ENCODE measurements at regions not wholly inside any gene's neighbourhood (a gene's known extent, or its start where the extent isn't known, plus 50 kb on each side); places are given as distances from the start of the nearest gene placed in this dataset.

DNA sequence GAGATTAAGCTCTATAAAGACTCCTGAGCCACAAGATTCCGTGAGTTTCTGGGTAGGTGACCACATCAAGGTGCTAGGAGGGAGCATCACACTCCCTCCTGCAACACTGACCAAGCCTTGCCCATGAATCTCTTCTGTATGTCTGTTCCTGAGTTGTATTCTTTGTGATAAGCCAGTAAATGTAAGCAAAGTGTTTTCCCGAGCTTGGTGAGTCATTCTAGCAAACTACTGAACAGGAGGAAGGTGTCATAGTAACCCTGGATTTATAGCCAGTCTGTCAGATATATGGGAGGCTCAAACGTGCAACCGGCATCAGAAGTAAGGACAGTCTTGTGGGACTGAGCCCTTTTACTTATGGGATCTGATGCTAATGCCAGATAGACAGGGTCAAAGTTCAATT is 346.1 kb upstream of the KYNU start:
- no peak for TF ChIP-seq POLR2A (IDR thresholded peaks at IDR 0.05; ENCODE audit: low read depth, low read length)
- no peak for TF ChIP-seq POLR2AphosphoS5 (IDR thresholded peaks at IDR 0.05; ENCODE audit: insufficient read depth, low read depth, low read length)
- no peak for TF ChIP-seq JUN (IDR thresholded peaks at IDR 0.05; ENCODE audit: borderline replicate concordance, insufficient read depth, insufficient read length, low read depth)
- no peak for TF ChIP-seq MYC (IDR thresholded peaks at IDR 0.05; ENCODE audit: low read depth, low read length)
- TF ChIP-seq FOS (IDR thresholded peaks at IDR 0.05; ENCODE audit: borderline replicate concordance, insufficient read depth, low read length), result no peak
- TF ChIP-seq GATA2 (IDR thresholded peaks at IDR 0.05; ENCODE audit: insufficient read depth, insufficient read length, low read depth, low read length), result no peak
- TF ChIP-seq, protein P1, sequence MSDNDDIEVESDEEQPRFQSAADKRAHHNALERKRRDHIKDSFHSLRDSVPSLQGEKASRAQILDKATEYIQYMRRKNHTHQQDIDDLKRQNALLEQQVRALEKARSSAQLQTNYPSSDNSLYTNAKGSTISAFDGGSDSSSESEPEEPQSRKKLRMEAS (IDR thresholded peaks at IDR 0.05; ENCODE audit: insufficient read depth, insufficient read length), result no peak
- no peak for TF ChIP-seq EZH2 (IDR thresholded peaks at IDR 0.05; ENCODE audit: borderline replicate concordance, low read depth, low read length, severe bottlenecking)
- TF ChIP-seq, protein P2, sequence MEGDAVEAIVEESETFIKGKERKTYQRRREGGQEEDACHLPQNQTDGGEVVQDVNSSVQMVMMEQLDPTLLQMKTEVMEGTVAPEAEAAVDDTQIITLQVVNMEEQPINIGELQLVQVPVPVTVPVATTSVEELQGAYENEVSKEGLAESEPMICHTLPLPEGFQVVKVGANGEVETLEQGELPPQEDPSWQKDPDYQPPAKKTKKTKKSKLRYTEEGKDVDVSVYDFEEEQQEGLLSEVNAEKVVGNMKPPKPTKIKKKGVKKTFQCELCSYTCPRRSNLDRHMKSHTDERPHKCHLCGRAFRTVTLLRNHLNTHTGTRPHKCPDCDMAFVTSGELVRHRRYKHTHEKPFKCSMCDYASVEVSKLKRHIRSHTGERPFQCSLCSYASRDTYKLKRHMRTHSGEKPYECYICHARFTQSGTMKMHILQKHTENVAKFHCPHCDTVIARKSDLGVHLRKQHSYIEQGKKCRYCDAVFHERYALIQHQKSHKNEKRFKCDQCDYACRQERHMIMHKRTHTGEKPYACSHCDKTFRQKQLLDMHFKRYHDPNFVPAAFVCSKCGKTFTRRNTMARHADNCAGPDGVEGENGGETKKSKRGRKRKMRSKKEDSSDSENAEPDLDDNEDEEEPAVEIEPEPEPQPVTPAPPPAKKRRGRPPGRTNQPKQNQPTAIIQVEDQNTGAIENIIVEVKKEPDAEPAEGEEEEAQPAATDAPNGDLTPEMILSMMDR (IDR thresholded peaks at IDR 0.05; ENCODE audit: extremely low read depth in 1 of 2, insufficient read depth in 1 of 2, low read depth in 1 of 2, low read length in 2 of 2), result no peak
- dilution Hi-C loops (cut with MboI; ENCODE audit: extremely low pct_ligation_motif_present, low sequenced_read_pairs) (no loop called here), intact Hi-C loops (cut with micrococcal nuclease) (no loop called here)
- no peaks in the 10 kb centered on the region for H3K9me1 ChIP-seq (replicated peaks; ENCODE audit: control insufficient read depth, extremely low read depth, insufficient read depth, low read length)
- no peak for DNase-seq (ENCODE audit: low read depth, low spot score)
- H4K20me1 ChIP-seq (replicated peaks; ENCODE audit: control insufficient read depth, extremely low read depth, insufficient read depth, low read length), result no peaks in the 10 kb centered on the region
- POLR2A ChIA-PET, result no interaction called here
- CTCF ChIA-PET, result no interaction called here
- no peak for FAIRE-seq
- H2AFZ ChIP-seq (ENCODE audit: low read depth, low read length), result no peak overlapping the region
- H3K4me2 ChIP-seq (ENCODE audit: insufficient read depth, low read length), result no peak overlapping the region
- H3K9ac ChIP-seq (replicated peaks; ENCODE audit: extremely low read depth, insufficient read depth, low read length), result no peak overlapping the region
- H3K4me3 ChIP-seq (replicated peaks in 1 of 3; ENCODE audit: insufficient read depth in 1 of 3, low read depth in 1 of 3, low read length in 3 of 3), result no peak overlapping the region
- H3K27me3 ChIP-seq (ENCODE audit: control insufficient read depth in 2 of 2, insufficient read depth in 2 of 2, low read length in 2 of 2), result no peaks in the 10 kb centered on the region
- BruUV-seq (replicated peaks), result no TSS peak
- H3K27ac ChIP-seq (ENCODE audit: insufficient read depth, low read depth, low read length), result no peak overlapping the region
- peaks cover 2% of the 10 kb centered on the region for H3K9me3 ChIP-seq (replicated peaks; ENCODE audit: control insufficient read depth, insufficient read depth, low read length)
- H3K4me1 ChIP-seq (ENCODE audit: control insufficient read depth, extremely low read depth, insufficient read depth, low read length), result no peaks in the 10 kb centered on the region
- H3K36me3 ChIP-seq (ENCODE audit: control insufficient read depth in 2 of 2, extremely low read depth in 1 of 2, insufficient read depth in 2 of 2, low read length in 2 of 2), result no peaks in the 10 kb centered on the region
- H3K79me2 ChIP-seq (ENCODE audit: control insufficient read depth, insufficient read depth, low read length), result no peaks in the 10 kb centered on the region

All from endothelial cell of umbilical vein (primary cell).